Liver (tissue), 3 donors: ENCODE measurements at regions not wholly inside any gene's neighbourhood (a gene's known extent, or its start where the extent isn't known, plus 50 kb on each side); places are given as distances from the start of the nearest gene placed in this dataset.

Experiments
- CTCF ChIP-seq: fragments of 150-350 bp; IDR thresholded peaks from 2 replicates; pipeline ENCODE4 v1.5.1; 2017; ENCODE audit warnings: improper control_type of control experiment, low read depth, low read length; ENCODE audit not compliant: missing input control
- EGR1 ChIP-seq, 2 donors: IDR thresholded peaks; 2 replicates each; pipeline ENCODE4 v1.6.1; 2016 to 2018; ENCODE audit warnings: antibody characterized with exemption in 2 of 2, low read depth in 2 of 2
- FOXA1 ChIP-seq: IDR thresholded peaks from 2 replicates; pipeline ENCODE4 v1.6.1; 2016; ENCODE audit warnings: antibody characterized with exemption
- GABPA ChIP-seq, 2 donors: IDR thresholded peaks in 1 of 2; conservative IDR thresholded peaks in 1 of 2; 2 replicates each; pipeline ENCODE4 v1.6.1; 2016; ENCODE audit warnings: antibody characterized with exemption in 2 of 2, mild to moderate bottlenecking in 1 of 2, moderate library complexity in 1 of 2
- RAD21 ChIP-seq, 2 donors: IDR thresholded peaks; 2 replicates each; pipeline ENCODE4 v1.6.1; 2016; ENCODE audit warnings: antibody characterized with exemption in 2 of 2, mild to moderate bottlenecking in 2 of 2
- REST ChIP-seq: IDR thresholded peaks from 2 replicates; pipeline ENCODE4 v1.6.1; 2016; ENCODE audit warnings: antibody characterized with exemption, mild to moderate bottlenecking
- RXRA ChIP-seq, 2 donors: IDR thresholded peaks; 2 replicates each; pipeline ENCODE4 v1.6.1; 2017 to 2018; ENCODE audit warnings: antibody characterized with exemption in 2 of 2, mild to moderate bottlenecking in 1 of 2
- SP1 ChIP-seq: IDR thresholded peaks from 2 replicates; pipeline ENCODE4 v1.6.1; 2018; ENCODE audit warnings: antibody characterized with exemption, mild to moderate bottlenecking
- TAF1 ChIP-seq: conservative IDR thresholded peaks from 2 replicates; pipeline ENCODE4 v1.6.1; 2016; ENCODE audit warnings: antibody characterized with exemption, mild to moderate bottlenecking
- ZBTB33 ChIP-seq: IDR thresholded peaks from 2 replicates; pipeline ENCODE4 v1.6.1; 2016; ENCODE audit warnings: antibody characterized with exemption
- TF ChIP-seq, protein P1 (sequence below): IDR thresholded peaks from 2 replicates; pipeline ENCODE4 v1.6.1; 2016; ENCODE audit warnings: antibody characterized with exemption
- donor health status: healthy.
- donor health status: healthy.

DNA sequence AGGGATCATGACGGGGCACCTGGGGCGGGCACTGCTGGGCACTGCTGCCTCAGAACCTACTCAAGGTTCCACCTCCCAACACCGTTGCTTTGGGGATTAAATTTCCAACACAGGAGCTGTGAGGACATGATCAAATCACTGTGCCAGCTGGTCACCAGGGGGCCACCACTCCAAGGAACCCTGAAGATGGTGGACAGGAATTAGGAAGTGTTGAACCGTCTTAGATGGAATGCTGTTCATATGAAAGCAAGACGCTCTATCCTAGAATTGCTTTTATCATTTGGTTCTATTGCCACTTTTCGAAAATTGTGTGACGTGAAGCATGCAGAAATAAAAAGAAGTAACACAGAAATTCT lies 140.3 kb downstream of the DLL1 start:
- TF ChIP-seq REST (no peak), CTCF (no peak), GABPA (IDR thresholded peaks at IDR 0.05 in 1 of 2, conservative IDR thresholded peaks at IDR 0.05 in 1 of 2) (no peak), RAD21 (IDR thresholded peaks at IDR 0.05) (no peak), SP1 (no peak), FOXA1 (no peak), ZBTB33 (no peak), TAF1 (no peak), EGR1 (IDR thresholded peaks at IDR 0.05; ENCODE audit: low read depth in 2 of 2) (no peak), RXRA (IDR thresholded peaks at IDR 0.05) (no peak)
- TF ChIP-seq, protein P1, sequence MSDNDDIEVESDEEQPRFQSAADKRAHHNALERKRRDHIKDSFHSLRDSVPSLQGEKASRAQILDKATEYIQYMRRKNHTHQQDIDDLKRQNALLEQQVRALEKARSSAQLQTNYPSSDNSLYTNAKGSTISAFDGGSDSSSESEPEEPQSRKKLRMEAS, result no peak
